GM19463 (cell line): ENCODE measurements at regions not wholly inside any gene's neighbourhood (a gene's known extent, or its start where the extent isn't known, plus 50 kb on each side); places are given as distances from the start of the nearest gene placed in this dataset.
A peak's percentile ranks its signal among the peaks of the same experiment; 100 is the strongest.
"Not testable (repeated sequence)": the region's sequence is repeated elsewhere in the genome, so short reads cannot be mapped to it uniquely, and the experiment has no call there.

Source experiments
- ATAC-seq: cut with Tn5 transposase; IDR thresholded peaks from one replicate; pipeline ENCODE4 v1.9.1; 2021; ENCODE audit warnings: mild to moderate bottlenecking, moderate library complexity; ENCODE audit not compliant: unreplicated experiment

DNA sequence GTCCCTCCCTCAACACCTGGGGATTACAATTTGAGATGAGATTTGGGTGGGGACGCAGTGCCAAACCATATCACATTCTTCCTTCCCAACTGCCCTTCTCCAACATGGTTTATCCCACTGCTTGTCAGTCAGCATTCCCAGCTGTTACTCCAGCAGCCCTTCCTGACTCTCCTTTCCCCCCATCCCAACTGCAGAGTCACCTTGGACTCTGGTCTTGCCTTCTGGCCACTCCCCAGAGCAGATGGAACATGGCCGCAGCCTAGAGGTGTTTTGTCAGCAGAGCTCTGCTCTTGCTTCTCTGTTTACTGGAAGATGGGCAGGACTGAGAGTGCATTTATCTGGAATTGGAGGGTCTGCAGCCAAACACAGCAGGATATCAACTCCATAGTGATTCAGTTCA is 51.2 kb upstream of the MEX3C start:
- no peak for ATAC-seq

DNA sequence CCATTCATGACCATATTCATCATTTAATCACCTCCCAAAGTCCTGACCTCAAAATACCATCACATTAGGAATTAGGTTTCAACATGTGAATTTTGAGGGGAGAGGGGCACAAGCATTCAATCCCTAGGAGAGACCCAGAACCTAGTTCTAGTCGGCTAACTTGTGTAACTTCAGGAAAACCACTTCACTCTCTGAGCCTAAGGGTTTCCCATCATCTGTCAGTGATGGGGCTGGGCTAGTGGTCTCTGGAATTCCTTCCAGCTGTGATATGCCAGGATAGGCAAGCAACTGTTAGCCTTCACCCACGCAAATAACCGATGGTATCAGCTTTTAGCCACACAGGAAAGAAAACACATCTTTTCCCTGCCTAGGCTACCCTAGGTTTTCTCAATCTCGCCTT is 52.5 kb upstream of the MEX3C start:
- no peak for ATAC-seq

DNA sequence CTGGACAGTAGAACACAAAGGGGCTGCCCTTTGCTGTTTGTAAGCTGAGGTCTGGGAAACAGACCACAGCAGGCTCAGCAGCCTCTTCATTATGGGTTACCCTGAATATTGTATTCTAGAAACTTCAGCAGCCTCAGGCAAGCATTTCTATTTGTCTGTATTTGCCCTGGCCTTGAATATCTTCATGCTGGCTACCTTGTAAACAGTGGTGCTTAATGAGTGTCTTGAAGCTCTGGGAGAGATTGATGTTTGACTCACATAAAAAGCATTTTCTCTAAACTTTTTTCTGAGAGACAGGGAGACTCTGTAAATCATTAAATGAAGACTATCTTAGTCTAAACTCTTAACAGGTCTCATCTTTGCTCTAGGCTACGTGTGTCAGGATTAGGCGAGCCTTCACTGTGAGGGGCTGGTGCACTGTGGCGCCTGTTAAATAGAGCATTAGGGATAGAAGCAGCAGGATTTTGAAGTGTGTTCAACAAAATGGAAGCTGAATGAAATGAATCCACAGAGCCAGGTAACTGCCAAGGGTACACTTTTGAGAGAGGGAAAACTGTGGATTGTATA is 53.1 kb upstream of the MEX3C start:
- no peak for ATAC-seq

DNA sequence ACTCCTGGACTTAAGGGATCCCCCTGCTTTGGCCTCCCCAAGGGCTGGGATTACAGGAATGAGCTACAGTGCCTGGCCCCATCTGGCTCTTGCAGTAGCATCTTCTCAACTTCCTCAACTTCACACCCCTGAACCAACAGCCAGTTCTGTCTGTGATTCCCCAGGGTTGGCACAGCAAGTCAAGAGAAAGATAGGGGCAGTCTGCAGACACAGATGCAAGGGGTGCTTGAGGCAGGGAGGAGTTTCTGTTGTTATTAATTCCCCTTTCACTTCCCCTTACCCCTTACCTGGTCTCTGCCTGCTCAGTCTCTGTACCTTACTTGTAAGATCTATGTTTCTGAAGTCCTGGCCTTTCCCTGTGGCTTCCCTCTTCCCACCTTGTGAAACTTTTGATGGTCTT is 54.1 kb upstream of the MEX3C start:
- peak; percentile 100 for ATAC-seq

DNA sequence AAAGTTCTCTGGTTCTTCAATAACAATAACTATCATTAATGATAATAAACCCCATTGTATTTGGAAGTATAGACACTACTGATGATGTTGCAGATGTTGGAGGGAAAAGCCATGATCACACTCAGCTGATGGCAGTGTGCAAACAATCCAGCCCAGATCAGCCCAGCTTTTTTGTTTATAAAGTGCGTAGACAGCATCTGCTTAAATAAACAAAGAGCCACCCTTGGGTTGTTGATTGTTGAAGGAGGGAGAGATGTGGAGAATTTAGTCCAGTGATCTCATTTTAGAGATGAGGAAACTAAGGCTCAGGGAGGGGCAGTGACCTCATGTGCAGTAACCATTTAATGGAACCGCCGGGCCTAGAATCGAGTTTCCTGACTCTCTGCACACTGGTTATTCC is 56.0 kb upstream of the MEX3C start:
- ATAC-seq = no peak

DNA sequence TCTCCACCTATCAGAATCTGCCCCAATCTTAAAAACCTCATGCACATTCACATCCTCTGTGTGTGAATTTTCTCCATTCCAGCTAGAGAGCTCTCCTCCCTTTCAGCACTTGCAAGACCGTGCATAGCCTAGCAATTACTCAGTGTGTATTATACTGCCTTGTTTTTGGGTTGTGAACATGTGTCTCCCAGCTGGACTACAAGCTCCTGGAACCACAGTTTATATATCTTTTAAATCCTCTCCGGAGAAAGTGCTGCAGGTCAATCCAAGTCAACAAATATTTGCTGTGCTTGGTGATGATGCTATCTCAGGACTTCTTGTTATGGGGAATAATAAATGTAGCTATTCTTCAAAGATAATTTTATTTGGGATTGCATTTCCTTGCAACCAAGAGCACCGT is 58.2 kb upstream of the MEX3C start:
- no peak for ATAC-seq

DNA sequence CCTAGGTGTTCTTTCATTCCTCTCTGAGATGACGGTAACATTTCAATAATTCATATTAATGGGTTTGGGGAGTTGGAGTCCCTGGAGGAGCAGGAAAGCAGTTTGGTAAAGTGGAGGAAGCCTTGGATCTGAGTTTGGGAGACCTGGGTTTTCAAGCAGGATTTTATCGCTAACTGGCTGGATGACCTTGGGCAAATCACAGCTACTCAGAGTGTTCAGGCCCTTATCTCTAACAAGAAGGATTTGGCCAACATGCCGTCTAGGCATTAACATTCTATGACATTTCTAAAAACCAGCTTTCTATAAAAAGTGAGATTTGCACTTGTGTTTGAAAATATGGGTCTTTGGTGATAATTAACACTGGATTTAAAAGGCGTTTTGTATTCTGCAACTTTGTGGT is 59.7 kb upstream of the MEX3C start:
- no peak for ATAC-seq

DNA sequence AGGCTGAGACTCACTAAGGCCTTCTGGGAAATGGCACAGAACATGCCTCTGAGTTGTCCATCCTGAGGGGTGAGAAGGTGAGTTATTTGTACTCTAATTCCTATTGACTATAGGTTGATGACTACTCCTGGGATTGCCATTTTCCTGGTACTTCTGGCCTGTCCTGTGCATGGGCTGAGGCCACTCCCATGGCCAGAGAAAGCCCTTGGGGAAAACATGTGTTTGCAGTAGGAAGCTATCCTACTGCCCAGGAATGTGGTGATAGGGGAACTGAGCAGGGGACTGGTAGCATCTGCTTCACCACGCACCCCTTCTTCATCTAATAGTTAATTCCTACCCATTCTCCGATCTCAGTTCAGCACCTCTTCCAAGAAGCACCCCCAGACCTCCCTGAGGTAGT is 62.6 kb upstream of the MEX3C start:
- no peak for ATAC-seq

DNA sequence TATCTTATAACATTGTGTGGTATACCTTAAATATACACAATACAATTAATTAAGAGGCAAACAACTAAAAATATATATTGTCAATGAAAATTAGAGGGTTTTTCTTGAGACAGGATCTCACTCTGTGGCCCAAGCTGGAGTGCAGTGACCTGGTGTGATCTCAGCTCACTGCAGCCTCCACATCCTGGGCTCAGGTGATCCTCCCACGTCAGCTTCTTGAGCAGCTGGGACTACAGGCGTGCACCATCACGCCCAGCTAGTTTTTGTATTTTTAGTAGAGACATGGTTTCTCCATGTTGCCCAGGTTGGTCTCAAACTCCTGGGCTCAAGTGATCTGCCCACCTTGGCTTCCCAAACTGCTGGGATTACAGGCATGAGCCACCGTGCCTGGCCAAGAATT is 68.6 kb upstream of the MEX3C start:
- not testable (repeated sequence) for ATAC-seq

DNA sequence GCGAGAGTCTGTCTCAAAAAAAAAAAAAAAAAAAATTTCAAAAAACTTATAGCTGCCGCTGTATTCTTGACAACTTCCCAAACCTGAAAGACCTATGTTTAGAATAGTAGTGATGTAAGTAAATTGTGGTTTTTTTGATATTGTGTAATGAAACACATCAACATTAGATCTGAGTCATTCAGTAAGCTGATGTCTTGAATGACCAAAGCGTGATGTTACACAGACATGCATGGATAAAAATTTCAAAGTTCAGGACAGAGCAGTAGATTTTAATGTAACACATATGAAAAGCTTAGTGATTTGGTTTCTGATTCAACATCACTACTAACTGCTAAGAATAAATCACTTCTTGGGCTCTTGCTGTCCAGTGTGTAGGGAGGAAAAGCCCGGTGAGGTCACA is 69.3 kb upstream of the MEX3C start:
- ATAC-seq = no peak

DNA sequence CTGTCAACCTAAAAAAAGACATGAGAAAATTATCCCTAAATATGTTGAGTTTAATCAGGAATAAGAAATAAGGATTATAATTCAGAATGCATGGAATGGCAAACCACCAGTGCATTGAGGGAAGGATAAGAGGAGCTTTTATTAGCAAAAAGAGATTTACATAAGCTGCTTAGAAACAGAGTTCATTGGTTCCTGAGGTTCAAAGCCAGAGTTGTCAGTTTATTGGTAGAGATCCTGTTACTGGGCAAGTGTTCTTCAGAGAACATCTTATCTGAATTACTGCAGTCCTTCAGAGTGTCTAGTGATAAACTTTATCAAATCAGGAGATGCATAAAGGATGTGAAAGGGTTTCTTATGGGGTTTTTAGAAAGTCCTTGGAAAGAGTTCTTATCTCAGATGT is 76.0 kb upstream of the MEX3C start:
- no peak for ATAC-seq

DNA sequence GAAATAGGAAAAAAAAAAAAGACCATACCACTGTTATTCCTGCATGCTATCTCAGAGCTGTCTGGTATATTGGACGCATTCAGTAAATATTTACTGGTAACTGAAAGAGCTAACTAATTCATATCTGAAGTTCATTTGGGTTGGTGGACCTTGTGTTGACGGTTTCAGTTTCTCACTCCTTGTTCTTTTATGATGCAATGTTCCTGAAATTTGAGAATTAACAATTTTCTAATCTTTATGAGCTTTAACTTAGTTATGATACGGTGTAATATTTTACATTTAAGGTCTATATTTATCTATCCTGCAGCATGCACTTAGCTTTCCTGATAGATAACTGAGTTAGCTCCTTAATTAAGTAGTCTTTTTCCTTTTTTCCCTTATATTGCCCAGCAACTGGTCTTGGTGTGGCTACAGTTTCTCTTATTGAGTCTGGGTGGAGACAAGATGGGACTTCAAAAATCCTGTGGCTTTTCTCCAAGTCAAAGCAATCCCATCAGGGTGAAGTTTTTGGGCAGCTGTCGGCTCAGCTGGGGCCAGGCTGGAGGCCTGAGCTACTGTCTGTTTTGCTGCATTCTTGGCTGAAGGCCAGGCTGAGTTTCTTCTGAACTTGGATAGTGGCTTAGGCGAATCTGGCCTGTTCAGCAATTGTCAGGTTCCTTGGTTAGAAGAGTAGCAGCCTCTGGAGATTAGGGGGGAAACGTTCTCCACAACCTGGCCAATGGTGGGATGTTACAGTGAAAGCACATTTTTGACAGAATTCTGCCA is 78.4 kb upstream of the MEX3C start:
- ATAC-seq = no peak

DNA sequence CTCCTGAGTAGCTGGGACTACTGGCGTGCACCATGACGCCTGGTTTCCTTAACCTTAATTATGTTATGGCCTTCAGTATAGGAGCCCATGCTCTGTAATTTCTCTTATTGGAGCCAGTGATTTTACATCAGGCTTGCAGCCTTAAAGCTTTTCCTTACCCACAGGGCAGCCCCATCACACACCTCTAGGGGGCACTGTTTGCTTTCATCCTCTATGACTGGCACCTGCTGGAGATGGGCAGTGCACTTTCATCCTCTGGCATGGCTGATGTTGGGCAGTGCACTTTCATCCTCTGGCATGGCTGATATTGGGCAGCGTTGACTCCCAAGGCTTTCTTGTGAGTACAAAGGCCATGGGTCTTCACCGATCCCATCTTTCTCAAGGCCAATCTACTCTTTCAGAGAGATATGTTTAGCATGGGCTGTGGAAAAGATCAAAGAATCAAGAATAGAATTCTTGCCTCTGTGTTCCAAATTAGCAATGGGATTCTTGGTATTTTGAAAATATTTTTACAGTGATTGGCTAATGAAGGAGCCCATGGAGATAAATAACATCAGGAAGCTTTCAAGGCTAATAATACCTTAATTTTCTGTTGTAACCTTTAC is 80.7 kb upstream of the MEX3C start:
- no peak for ATAC-seq

DNA sequence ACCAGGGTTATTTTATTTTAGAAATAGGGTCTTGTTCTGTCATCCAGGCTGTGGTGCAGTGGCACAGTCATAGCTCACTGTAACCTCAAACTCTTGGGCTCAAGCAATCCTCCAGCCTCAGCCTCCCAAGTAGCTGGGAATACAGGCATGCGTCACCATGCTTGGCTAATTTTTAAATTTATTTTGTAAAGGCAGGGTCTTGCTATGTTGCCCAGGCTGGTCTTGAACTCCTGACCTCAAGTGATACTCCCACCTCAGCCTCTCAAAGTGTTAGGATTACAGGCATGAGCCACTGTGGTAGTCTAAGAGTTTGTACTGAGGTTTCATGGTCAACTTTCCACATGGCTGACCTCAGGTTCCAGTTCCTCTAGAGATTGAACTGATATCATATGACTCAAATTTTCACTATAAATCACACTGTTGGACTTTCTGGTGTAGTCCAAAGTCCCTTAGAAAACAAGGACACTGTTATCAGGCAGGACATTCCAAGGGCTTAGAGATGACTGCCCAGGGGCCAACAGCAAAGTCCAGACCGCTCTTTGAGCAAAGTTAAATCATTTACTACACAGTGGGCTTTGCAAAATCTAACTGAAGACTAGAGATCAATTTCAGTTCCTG is 82.0 kb upstream of the MEX3C start:
- peak; percentile 77 for ATAC-seq

DNA sequence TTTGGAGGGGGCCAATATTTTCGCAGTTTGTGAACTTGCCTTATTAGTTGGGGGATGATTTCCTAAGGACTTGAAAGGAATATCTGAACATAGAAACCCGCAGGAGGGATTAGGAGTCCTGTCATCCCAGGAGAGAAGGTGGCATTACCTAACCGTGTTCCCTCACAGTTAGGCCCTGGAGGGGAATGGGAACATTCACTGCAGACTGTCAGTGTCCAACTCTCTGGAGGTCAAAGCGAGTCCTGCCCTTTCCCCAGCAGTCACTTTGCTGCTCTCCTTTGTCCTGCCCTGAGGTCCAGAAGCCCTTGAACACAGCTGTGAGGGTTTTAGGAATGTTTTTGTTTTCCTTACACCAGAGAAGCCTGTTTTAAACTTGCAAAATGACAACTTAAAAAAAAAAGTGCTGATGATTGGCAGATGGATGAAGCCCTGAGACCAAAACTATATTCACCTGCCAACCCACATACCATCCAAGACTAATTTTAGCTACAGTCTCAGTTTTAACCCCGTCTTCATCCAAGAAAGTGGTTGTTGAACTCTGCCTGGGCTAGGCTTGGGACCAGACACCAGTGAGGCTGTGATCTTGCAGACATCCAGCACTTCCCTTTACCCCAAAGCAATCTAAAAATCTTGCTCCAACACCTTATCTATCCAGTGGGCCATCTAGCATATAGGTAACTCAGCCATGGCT is 90.5 kb upstream of the MEX3C start:
- no peak for ATAC-seq

DNA sequence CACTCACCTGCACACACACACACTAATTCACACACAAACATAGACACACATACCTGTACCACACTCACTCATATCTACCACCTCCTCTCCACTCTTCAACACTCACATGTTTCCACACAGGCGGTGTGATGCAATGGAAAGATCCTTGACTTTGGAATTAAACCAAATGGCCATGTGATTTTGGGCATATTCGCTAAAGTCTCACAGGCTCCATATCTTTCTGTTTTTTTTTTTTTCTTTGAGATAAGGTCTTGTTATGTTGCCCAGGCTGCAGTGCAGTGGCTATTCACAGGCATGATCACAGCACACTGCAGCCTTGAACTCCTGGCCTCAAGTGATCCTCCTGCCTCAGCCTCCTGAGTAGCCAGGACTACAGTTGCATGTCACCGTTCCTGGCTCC is 91.1 kb upstream of the MEX3C start:
- no peak for ATAC-seq

DNA sequence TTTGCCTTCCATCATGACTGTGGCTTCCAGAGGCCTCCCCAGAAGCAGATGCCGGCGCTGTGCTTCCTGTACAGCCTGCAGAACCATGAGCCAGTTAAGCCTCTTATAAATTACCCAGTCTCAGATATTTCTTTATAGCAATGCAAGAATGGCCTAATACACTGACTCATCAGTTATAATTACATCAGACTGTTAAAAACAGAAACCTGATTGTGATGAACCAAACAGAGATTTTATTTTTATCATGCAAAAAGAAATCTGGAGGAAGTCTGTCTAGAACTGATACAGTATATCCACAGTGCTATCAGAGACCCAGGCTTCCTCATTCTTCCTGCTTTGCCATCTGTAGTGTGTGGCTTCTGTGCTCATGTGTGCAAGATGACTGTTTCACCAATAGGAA is 93.4 kb upstream of the MEX3C start:
- ATAC-seq = no peak

DNA sequence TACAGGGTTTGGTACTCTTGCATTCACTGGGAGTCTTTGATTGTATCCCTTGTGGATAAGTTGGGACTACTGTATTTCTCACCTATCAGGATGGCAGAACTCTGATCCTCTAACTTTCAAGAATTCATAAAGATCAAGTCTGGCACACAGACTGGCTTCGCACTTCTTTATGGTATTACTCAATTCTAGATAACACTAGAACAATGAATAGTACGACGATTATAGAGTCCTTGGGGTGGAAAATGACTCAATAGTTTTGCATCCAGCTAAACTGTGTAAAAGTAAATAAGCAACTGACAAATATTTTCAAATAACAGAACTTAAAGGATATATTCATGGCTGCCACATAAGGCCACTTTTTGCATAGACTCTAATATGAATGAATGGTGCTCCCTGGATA is 103.4 kb upstream of the MEX3C start:
- no peak for ATAC-seq

DNA sequence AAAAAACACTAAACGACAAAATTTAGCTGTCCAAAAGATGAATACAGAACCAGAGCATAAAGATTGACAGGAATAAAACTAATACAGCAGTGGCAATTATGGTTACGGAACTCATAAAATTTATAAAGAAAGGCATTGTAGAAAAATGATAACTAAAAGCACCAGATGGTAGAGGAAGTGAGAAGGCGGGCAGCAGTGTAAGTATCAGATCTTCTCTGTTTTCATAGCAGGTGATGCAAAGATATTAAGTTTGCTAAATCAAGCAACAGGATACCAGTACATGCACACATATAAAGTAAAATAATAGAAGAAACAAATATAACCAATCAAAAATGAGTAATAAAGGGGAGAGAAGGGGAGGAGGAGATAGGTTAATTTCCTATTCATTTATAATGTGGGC is 103.9 kb upstream of the MEX3C start:
- no peak for ATAC-seq

DNA sequence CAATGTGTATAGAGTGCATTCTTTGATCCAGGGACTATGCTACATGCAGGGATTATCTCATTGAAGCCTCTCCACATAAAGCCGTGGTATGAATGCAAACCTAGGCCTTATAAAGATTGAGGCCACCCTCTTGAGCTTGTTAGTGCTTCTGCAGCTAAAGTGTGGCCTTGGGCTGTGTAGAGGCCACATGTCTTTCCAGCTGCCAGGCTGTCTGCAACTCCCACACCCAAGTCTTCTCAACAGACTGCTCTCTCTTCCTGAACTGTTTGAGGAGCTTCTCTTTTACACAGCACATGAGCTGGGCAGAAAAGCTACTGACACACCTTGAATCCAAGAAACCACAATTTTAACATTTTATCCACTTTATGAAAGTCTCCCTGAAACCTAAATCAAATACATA is 119.2 kb upstream of the MEX3C start:
- no peak for ATAC-seq

DNA sequence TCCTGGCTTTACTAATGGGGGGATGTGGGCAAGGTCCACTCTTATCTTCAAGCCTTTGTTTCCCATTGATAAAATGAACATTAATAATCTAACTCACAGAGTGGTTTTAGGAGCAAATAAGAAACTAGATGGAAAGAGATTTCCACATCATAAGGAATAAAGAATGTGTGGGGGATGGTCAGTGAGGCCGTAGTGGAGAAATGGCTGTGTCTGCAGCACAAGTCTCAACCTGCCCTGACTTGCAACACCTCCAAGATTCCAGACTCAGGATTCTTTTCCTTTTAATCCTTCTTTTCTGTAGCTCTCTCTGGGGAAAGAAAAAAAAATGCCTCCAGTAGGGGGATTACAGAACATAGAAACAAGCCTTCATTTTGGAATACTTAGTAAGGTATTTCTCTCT is 124.2 kb upstream of the MEX3C start:
- ATAC-seq = no peak

DNA sequence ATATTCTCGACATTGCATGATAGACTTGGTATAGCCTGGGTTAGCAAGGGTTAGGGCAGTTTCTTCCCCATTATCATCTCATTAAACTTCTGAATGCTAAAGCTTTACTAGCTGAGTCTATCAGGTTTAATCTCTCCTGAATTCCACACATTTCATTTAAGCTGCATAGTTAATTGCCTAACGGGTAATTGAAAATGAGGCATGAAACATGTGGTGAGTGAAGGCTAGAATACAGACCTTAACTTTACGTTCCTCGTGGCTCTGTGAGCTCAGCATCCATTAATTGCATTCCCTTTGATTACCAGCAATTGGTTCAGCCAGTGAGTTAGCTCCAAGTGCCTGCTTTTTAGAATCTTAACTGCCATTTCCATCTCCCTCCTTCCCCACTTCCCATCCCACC is 126.5 kb upstream of the MEX3C start:
- ATAC-seq = no peak
